CD8-positive, alpha-beta memory T cell (primary cell): ENCODE measurements at regions not wholly inside any gene's neighbourhood (a gene's known extent, or its start where the extent isn't known, plus 50 kb on each side); places are given as distances from the start of the nearest gene placed in this dataset.
A peak's percentile ranks its signal among the peaks of the same experiment; 100 is the strongest.

Source experiments
- CTCF ChIA-PET: fragments of 350-600 bp; sonication (Branson Sonifier 250); formaldehyde crosslinking; loops from one replicate; lab custom pipeline; 2021; ENCODE audit warnings: antibody characterized with exemption; lab: Charles Lee
- POLR2A ChIA-PET: fragments of 350-600 bp; sonication (Branson Sonifier 250); formaldehyde crosslinking; loops from one replicate; lab custom pipeline; 2021; ENCODE audit warnings: antibody characterized with exemption; lab: Charles Lee
- DNase-seq, 5 donors: peaks; one replicate each; pipeline versions ENCODE4 v3.0.0 to v3.0.0-alpha.2; 2020 to 2022; ENCODE audit warnings: mixed read lengths in 1 of 5
- H3K27ac ChIP-seq: one replicate; pipeline ENCODE4 v1.7.0; 2013; ENCODE audit warnings: low read depth, mild to moderate bottlenecking, low read length, moderate library complexity
- H3K27me3 ChIP-seq: 2 replicates; pipeline ENCODE4 v1.7.0; 2013; ENCODE audit warnings: low read length, mild to moderate bottlenecking; ENCODE audit not compliant: insufficient read depth, poor library complexity, severe bottlenecking
- H3K36me3 ChIP-seq: 2 replicates; pipeline ENCODE4 v1.7.0; 2013; ENCODE audit warnings: mild to moderate bottlenecking, low read length, moderate library complexity; ENCODE audit not compliant: insufficient read depth
- H3K4me1 ChIP-seq: 2 replicates; pipeline ENCODE4 v1.7.0; 2013; ENCODE audit warnings: mild to moderate bottlenecking, low read length, moderate library complexity; ENCODE audit not compliant: insufficient read depth
- H3K4me3 ChIP-seq: 2 replicates; pipeline ENCODE4 v1.7.0; 2013; ENCODE audit warnings: mild to moderate bottlenecking, low read length
- H3K9me3 ChIP-seq: 2 replicates; pipeline ENCODE4 v1.7.0; 2013; ENCODE audit warnings: mild to moderate bottlenecking, low read length
- H3K27ac Mint-ChIP-seq, 8 donors: one replicate each; pipeline ENCODE4 v1.8.0; 2020 to 2021; ENCODE audit warnings: mixed read lengths in 8 of 8, mild to moderate bottlenecking in 6 of 8, inconsistent platforms in 3 of 8, moderate library complexity in 3 of 8
- H3K27me3 Mint-ChIP-seq, 2 donors: one replicate each; pipeline ENCODE4 v1.8.0; 2020 to 2021; ENCODE audit warnings: mixed read lengths in 2 of 2, mild to moderate bottlenecking in 1 of 2, moderate library complexity in 1 of 2
- H3K36me3 Mint-ChIP-seq, 3 donors: one replicate each; pipeline ENCODE4 v1.8.0; 2020 to 2021; ENCODE audit warnings: mixed read lengths in 3 of 3, inconsistent platforms in 1 of 3, mild to moderate bottlenecking in 1 of 3
- H3K4me1 Mint-ChIP-seq, 3 donors: one replicate each; pipeline ENCODE4 v1.8.0; 2020 to 2021; ENCODE audit warnings: mixed read lengths in 3 of 3, inconsistent platforms in 1 of 3, mild to moderate bottlenecking in 1 of 3
- H3K4me3 Mint-ChIP-seq, 7 donors: one replicate each; pipeline ENCODE4 v1.8.0; 2020 to 2021; ENCODE audit warnings: mixed read lengths in 7 of 7, mild to moderate bottlenecking in 6 of 7, moderate library complexity in 4 of 7, inconsistent platforms in 2 of 7
- H3K9me3 Mint-ChIP-seq, 5 donors: one replicate each; pipeline ENCODE4 v1.8.0; 2020 to 2022; ENCODE audit warnings: mixed read lengths in 5 of 5, mild to moderate bottlenecking in 3 of 5, moderate library complexity in 2 of 5, inconsistent platforms in 1 of 5

DNA sequence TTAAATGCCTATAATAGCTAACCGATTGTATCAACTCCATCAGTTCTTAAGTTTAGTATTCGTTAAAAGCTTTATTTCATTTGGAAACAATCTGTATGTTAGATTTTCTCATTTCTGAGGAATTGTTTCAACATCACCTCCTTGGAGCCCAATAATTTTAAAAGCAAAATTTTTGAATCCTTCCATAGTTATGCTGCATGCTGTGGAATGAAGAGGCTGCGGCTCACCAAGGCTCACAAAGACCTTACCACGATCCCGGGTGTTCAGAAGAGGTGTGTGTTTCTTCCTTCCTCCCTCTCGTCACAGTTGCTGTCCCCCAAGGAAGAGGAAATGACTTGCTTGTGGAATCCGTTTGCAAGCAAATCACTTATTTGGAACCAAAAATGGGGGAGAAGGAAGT lies 143.8 kb downstream of the FGF1 start:
- H3K4me1 ChIP-seq, result no peaks in the 10 kb centered on the region
- H3K36me3 Mint-ChIP-seq, result no peaks in the 10 kb centered on the region
- no peak overlapping the region for H3K27ac Mint-ChIP-seq
- H3K4me1 Mint-ChIP-seq, result no peaks in the 10 kb centered on the region
- no peak overlapping the region for H3K4me3 ChIP-seq
- H3K27ac ChIP-seq, result no peak overlapping the region
- POLR2A ChIA-PET, result no interaction called here
- DNase-seq, result no peak
- no peaks in the 10 kb centered on the region for H3K36me3 ChIP-seq
- no peaks in the 10 kb centered on the region for H3K9me3 Mint-ChIP-seq
- CTCF ChIA-PET, result no interaction called here
- peaks cover 2 to 36% of the 10 kb centered on the region in 2 donors for H3K27me3 Mint-ChIP-seq
- no peak overlapping the region for H3K4me3 Mint-ChIP-seq
- no peaks in the 10 kb centered on the region for H3K9me3 ChIP-seq
- H3K27me3 ChIP-seq, result no peaks in the 10 kb centered on the region

DNA sequence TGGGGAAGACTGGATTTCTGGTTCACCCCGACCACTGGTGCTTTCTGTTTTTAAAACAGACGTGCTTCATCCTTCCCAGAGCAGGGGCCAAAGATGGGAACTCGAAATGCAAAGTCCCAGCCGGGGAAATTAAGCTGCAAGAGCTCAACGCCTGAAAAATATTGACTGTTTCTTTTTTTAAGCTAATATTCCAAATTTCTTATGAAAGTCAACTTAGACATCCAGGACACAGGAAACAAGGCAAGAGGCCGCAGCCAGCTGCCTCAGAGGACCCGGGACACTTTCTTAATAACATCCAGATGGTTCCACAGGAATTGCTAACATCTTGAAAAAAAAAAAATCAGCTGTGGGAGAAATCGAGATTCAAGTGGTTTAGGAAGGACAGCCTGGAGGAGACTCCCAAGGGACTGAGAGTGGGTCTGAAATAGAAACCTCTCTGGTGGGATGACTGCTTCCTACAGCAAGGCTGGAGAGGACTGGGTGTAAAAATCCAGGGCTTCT lies 144.9 kb downstream of the FGF1 start:
- ChIA-PET POLR2A (no interaction called here), CTCF (no interaction called here)
- Histone ChIP-seq H3K27me3 (no peaks in the 10 kb centered on the region), H3K4me1 (no peaks in the 10 kb centered on the region), H3K36me3 (no peaks in the 10 kb centered on the region), H3K4me3 (no peak overlapping the region), H3K27ac (no peak overlapping the region), H3K9me3 (no peaks in the 10 kb centered on the region)
- no peak overlapping the region for H3K4me3 Mint-ChIP-seq
- H3K27me3 Mint-ChIP-seq, result peaks cover 2 to 36% of the 10 kb centered on the region in 2 donors
- no peaks in the 10 kb centered on the region for H3K9me3 Mint-ChIP-seq
- no peak overlapping the region for H3K27ac Mint-ChIP-seq
- DNase-seq, result no peak
- H3K36me3 Mint-ChIP-seq, result no peaks in the 10 kb centered on the region
- no peaks in the 10 kb centered on the region for H3K4me1 Mint-ChIP-seq

DNA sequence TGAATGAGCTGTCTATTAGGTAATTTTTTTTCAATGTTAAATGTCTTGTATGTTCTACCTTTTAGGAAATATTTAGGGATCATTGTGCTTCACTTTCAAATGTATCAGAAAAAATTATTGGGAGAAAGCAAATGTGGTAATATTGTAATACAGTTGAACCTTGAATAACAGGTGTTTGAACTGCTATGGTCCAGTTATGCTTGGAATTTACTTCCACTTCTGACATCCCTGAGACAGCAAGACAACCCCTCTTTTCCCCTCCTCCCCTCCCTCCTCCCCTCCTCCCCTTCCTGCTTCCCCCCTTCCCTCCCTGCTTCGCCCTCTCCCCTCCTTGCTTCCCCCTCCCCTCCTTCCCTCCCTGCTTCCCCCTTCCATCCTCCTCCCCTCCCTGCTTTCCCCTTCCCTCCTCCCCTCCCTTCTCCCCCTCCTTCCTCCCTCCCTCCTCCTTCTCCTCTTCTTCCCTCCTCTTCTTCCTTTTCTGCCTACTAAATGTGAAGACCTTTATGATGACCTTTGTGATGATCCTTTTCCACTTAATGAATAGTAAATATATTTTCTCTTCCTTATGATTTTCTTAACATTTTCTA lies 146.6 kb downstream of the FGF1 start:
- peaks cover 2 to 36% of the 10 kb centered on the region in 2 donors for H3K27me3 Mint-ChIP-seq
- no peaks in the 10 kb centered on the region for H3K4me1 Mint-ChIP-seq
- POLR2A ChIA-PET, result no interaction called here
- Histone ChIP-seq H3K36me3 (no peaks in the 10 kb centered on the region), H3K4me3 (no peak overlapping the region), H3K27ac (no peak overlapping the region), H3K4me1 (no peaks in the 10 kb centered on the region), H3K27me3 (no peaks in the 10 kb centered on the region), H3K9me3 (no peaks in the 10 kb centered on the region)
- H3K4me3 Mint-ChIP-seq, result no peak overlapping the region
- peaks cover 3 to 9% (median 7%) of the 10 kb centered on the region in 5 donors for H3K9me3 Mint-ChIP-seq
- peaks cover 0 to 4% (median 0%) of the 10 kb centered on the region in 3 donors for H3K36me3 Mint-ChIP-seq
- no peak overlapping the region for H3K27ac Mint-ChIP-seq
- no peak for DNase-seq
- CTCF ChIA-PET, result no interaction called here

- ChIA-PET POLR2A (no interaction called here), CTCF (no interaction called here)
- Histone ChIP-seq H3K27me3 (no peaks in the 10 kb centered on the region), H3K9me3 (no peaks in the 10 kb centered on the region), H3K27ac (no peak overlapping the region), H3K4me1 (no peaks in the 10 kb centered on the region), H3K4me3 (no peak overlapping the region), H3K36me3 (no peaks in the 10 kb centered on the region)
- Mint-ChIP-seq H3K9me3 (peaks cover 3 to 9% (median 7%) of the 10 kb centered on the region in 5 donors), H3K27me3 (peaks cover 0 to 29% of the 10 kb centered on the region in 2 donors), H3K4me1 (no peaks in the 10 kb centered on the region), H3K4me3 (no peak overlapping the region), H3K36me3 (peaks cover 0 to 4% (median 0%) of the 10 kb centered on the region in 3 donors), H3K27ac (no peak overlapping the region)
- no peak for DNase-seq
Measured at GRCh38 chr5:142537938-142538337, 148.0 kb downstream of the FGF1 start.

GRCh38 chr5:142532781-142533176 lies 153.1 kb downstream of the FGF1 start:
- Mint-ChIP-seq H3K4me3 (no peak overlapping the region), H3K4me1 (peaks cover 0 to 4% (median under 1%) of the 10 kb centered on the region in 3 donors), H3K9me3 (peaks cover 3 to 9% (median 7%) of the 10 kb centered on the region in 5 donors), H3K36me3 (peaks cover 0 to 4% (median 0%) of the 10 kb centered on the region in 3 donors), H3K27me3 (peaks cover 0 to 5% of the 10 kb centered on the region in 2 donors), H3K27ac (peak overlapping the region in 1 of 8 donors; percentile 76)
- no peak for DNase-seq
- no peaks in the 10 kb centered on the region for H3K9me3 ChIP-seq
- ChIA-PET POLR2A (no interaction called here), CTCF (no interaction called here)
- H3K27ac ChIP-seq, result no peak overlapping the region
- H3K4me3 ChIP-seq, result no peak overlapping the region
- no peaks in the 10 kb centered on the region for H3K27me3 ChIP-seq
- H3K36me3 ChIP-seq, result no peaks in the 10 kb centered on the region
- H3K4me1 ChIP-seq, result no peaks in the 10 kb centered on the region

DNA sequence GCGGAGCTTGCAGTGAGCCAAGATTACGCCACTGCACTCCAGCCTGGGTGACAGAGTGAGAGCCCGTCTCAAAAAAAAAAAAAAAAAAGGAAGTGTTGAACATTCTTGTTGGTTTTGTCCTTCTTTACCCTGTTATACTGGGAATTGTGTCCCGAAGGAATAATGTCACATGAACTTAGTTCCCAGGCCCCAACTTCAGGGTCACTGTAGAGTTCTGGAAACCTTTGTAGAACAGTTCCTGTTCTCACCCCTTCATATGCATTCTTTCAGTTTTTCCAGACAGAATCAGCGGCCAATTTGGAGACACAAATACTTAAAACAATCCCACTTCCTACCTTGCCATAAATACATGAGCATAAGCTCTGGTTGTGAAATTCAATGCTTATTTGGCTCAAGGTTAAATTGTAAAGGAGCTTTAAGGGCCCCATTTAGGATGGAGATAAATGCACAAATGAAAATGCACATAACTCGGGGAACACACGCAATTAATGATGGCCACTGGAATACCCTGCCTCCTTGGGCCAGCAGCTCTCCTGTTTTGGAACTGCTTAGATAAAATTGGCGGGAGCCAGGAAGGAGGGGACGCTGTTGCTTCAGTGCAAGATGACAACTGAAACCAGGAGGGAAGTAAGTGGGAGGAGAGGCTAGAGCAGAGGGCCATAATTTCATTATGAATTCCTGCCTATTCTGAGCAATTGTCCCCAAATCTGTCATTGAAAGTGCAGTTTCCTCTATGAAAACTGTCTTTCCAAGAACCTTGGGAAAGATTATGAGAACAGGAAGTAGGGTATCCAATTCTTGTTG lies 153.7 kb downstream of the FGF1 start:
- Histone ChIP-seq H3K4me3 (no peak overlapping the region), H3K27ac (no peak overlapping the region), H3K9me3 (no peaks in the 10 kb centered on the region), H3K4me1 (no peaks in the 10 kb centered on the region), H3K36me3 (no peaks in the 10 kb centered on the region), H3K27me3 (no peaks in the 10 kb centered on the region)
- Mint-ChIP-seq H3K27ac (no peak overlapping the region), H3K9me3 (peaks cover 3 to 9% (median 7%) of the 10 kb centered on the region in 5 donors), H3K4me3 (no peak overlapping the region), H3K27me3 (peaks cover 0 to 6% of the 10 kb centered on the region in 2 donors), H3K36me3 (peaks cover 0 to 4% (median 0%) of the 10 kb centered on the region in 3 donors), H3K4me1 (peaks cover 0 to 7% (median 3%) of the 10 kb centered on the region in 3 donors)
- ChIA-PET POLR2A (no interaction called here), CTCF (no interaction called here)
- no peak for DNase-seq

DNA sequence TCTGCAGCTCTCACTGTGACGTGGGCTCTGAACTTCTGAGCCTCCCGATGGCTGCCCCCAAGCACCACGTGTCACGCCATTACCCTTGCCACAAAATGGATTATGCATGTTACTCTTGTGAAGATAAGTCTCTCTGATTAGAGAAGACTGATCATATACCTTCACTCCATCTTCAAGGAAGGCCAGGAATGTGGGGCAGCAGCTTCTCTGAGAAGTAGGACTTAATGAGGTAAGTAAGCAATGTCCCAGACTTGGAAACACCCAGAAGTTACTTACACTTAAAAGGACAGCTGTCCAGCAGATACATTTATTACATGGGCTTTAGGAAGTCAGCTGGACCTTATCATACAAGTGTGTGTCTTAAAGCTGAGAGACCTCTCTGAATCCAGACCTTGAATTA lies 155.0 kb downstream of the FGF1 start:
- Histone ChIP-seq H3K27ac (no peak overlapping the region), H3K4me3 (no peak overlapping the region), H3K9me3 (no peaks in the 10 kb centered on the region), H3K4me1 (no peaks in the 10 kb centered on the region), H3K36me3 (no peaks in the 10 kb centered on the region), H3K27me3 (no peaks in the 10 kb centered on the region)
- H3K36me3 Mint-ChIP-seq, result peaks cover 0 to 4% (median 0%) of the 10 kb centered on the region in 3 donors
- no peak overlapping the region for H3K4me3 Mint-ChIP-seq
- H3K9me3 Mint-ChIP-seq, result peaks cover 3 to 9% (median 7%) of the 10 kb centered on the region in 5 donors
- no peak overlapping the region for H3K27ac Mint-ChIP-seq
- DNase-seq, result no peak
- peaks cover 0 to 7% (median 3%) of the 10 kb centered on the region in 3 donors for H3K4me1 Mint-ChIP-seq
- H3K27me3 Mint-ChIP-seq, result peaks cover 1 to 8% of the 10 kb centered on the region in 2 donors
- ChIA-PET CTCF (no interaction called here), POLR2A (no interaction called here)

DNA sequence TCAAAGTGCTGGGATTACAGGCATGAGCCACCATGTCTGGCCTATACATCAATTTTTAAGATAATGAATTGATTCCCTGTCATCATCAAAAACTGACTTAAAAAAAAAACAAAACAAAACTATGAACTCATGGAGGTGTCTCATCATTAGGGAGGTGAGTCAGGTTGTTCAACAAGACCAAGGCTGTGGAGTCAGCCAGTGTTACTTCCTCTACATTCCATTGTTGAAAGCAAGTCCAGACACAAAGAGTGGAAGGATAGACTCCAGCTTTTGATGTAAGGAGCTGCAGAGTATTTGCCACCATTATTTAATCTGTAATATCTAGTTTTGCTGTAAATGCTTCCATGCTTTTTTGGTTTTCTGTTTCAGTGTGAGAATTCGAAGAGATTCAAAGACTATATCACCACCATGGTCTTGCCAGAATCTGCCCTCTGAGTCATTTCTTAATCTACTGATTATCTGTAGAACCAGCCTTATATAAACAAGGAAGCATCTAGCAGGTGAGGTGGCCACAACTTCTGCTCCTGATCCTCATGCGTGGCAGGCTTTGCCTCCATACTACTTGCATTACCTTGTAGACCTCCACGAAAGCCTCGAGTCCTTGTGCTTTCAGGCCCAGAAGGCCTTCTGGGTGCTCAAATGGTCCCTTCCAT lies 156.1 kb downstream of the FGF1 start:
- Mint-ChIP-seq H3K9me3 (peaks cover under 1 to 6% (median 3%) of the 10 kb centered on the region in 5 donors), H3K27ac (no peak overlapping the region), H3K27me3 (peaks cover 8 to 9% of the 10 kb centered on the region in 2 donors), H3K36me3 (peaks cover 0 to 1% (median 0%) of the 10 kb centered on the region in 3 donors), H3K4me1 (peaks cover 0 to 7% (median 3%) of the 10 kb centered on the region in 3 donors), H3K4me3 (no peak overlapping the region)
- DNase-seq, result no peak
- H3K27me3 ChIP-seq, result no peaks in the 10 kb centered on the region
- H3K9me3 ChIP-seq, result no peaks in the 10 kb centered on the region
- POLR2A ChIA-PET, result no interaction called here
- CTCF ChIA-PET, result no interaction called here
- H3K4me3 ChIP-seq, result no peak overlapping the region
- no peaks in the 10 kb centered on the region for H3K36me3 ChIP-seq
- H3K27ac ChIP-seq, result no peak overlapping the region
- no peaks in the 10 kb centered on the region for H3K4me1 ChIP-seq
